ENCODE measurements at regions not wholly inside any gene's neighbourhood (a gene's known extent, or its start where the extent isn't known, plus 50 kb on each side); places are given as distances from the start of the nearest gene placed in this dataset.
"Not testable (repeated sequence)": the region's sequence is repeated elsewhere in the genome, so short reads cannot be mapped to it uniquely, and the experiment has no call there.

GRCh38 chr4:55028196-55028595 lies 97.2 kb downstream of the KDR start:
- DNase-seq (ENCODE audit: low read depth) = no peak

GRCh38 chr4:55027596-55027995 lies 97.8 kb downstream of the KDR start:
- no peak for DNase-seq (ENCODE audit: low read depth)

- not testable (repeated sequence) for DNase-seq (ENCODE audit: low read depth)
Measured at GRCh38 chr4:55025456-55025855, 99.9 kb downstream of the KDR start.

DNA sequence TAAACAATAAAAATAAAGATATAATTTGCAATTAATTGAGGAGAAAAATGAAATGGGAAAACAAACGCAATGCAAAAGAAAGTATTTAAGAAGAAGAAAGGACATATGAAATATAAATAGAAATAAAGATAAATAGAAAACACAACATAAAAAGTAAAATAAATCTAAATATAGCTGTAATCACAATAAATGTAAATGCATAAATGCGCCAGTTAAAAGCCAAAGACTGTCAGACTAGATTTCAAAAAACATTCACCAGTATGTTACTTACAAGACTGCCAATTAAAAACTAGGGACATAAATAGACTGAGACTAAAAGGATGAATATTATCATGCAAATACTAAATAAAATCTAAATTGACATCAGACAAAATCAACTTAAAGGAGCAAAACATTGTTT lies 102.4 kb downstream of the KDR start:
- DNase-seq (ENCODE audit: low read depth) = no peak

- no peak for DNase-seq (ENCODE audit: low read depth)
Measured at GRCh38 chr4:55021214-55021613, 104.2 kb downstream of the KDR start.

GRCh38 chr4:55020131-55020530 lies 105.3 kb downstream of the KDR start:
- DNase-seq (ENCODE audit: low read depth) = no peak

DNA sequence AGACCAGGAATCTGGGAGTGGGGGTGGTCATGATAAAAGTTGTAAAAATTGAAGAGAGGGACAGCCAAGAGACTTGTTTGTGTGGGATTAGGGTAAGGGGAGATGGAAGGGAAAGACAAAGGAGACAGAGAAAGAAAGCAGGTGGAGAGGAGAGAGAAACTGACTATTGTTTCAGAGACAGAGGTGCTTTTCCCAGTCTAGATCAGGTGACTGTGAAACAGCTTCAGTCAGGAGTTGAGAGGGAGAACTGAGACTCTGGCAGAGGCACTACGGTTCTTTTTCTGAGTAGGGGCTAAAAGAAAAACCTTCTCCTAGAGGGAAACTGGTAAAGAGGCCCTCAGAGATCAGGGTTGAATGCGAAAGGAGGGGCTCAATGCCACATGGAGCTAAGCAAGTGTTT lies 106.4 kb downstream of the KDR start:
- DNase-seq (ENCODE audit: low read depth) = no peak

- DNase-seq (ENCODE audit: low read depth) = no peak
Measured at GRCh38 chr4:55018521-55018920, 106.9 kb downstream of the KDR start.

- no peak for DNase-seq (ENCODE audit: low read depth)
Measured at GRCh38 chr4:55017406-55017805, 108.0 kb downstream of the KDR start.

- no peak for DNase-seq (ENCODE audit: low read depth)
Measured at GRCh38 chr4:55016131-55016530, 109.3 kb downstream of the KDR start.

DNA sequence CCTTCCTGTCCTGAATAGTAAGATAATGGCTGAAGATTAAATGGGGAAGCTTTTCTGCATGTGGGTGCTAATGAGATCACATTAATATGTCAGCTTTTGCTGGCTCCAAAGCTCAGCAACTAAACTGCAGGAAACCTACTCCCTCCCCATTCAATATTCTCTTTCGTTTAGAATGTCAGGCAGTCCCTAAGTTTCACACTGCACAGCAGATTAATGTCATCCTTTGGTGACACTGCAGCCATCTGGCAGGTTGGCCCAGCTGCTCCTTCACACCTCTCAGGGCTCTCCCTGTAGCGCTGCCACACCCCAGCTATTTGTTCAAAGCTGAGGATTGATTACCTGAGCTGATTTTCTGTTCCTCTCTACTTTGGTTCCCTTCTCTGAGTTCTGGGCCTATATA lies 110.5 kb downstream of the KDR start:
- no peak for DNase-seq (ENCODE audit: low read depth)

GRCh38 chr4:55013431-55013955 lies 111.9 kb downstream of the KDR start:
- no peak for DNase-seq (ENCODE audit: low read depth)

DNA sequence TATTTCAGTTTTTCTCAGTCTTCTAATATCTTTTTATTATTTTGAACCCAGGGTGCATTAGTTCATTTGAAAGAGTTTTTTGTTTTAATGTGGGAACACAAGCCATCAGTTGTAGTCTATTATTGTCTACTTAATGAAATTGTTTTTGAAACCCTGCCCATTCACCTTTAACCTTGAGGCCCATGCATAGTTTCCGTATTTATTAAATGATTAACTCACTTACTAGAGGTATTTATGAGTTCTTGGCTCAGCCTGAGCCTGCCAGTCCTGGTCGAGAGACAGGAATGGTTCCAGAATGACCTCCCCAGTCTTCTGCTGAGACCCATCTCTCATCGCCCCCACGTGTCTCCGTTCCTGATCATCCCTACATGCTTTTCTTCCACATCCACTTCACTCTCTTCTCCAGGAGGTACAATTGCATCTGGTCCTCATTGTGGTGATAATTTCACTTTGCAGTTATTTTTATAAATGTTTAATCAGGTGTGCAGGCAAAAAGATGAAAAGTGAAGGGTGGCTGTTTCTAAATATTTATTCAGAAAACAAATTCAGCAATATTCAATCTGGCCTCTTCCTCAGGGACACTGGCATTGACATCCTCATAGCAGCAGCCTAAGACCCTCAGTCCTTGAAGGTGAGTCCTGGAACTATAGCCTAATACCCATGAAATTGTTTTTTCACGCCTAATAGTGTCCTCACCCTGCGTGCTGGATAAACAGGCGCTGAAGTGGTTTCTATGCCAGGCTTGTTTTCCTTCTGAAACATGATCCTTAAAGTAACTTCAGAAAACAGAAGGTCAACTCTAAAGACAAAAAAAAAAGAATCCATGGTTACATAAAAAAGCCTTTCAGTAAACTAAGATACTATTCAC lies 112.8 kb downstream of the KDR start:
- no peak for DNase-seq (ENCODE audit: low read depth)

DNA sequence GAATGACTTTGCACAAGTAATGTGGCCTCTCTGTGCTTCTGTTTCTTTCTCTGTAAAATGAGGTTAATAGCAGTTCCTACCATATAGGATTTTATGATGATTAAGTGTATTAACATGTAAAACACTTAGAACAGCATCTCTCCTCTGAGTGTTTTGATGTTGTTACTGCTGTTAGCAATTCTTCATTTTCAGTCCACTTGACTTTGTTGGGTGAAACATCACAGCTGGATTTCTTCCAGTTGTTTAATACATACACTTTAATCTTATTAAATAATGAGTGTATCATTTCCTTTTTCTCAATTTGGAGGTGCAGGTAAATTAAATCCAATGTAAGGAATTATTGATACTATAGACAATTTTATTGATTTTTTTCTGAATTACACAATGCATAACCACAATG lies 113.6 kb downstream of the KDR start:
- DNase-seq (ENCODE audit: low read depth) = no peak

DNA sequence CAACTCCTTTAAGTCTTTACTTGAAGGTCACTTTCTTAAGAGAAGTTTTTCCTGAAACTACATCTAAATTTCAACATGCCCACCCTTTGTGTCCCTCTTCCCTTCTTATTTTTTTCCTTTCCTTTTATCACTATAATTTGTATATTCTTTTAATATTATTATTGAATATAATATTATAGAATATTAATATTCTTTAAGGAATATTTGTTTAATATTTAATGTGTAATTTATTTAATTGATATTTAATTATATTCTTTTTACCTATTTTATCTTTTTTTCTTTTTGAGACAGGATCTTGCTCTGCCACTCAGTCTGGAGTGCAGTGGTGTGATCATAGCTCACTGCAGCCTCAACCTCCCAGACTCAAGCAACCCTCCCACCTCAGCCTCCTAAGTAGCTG lies 114.8 kb downstream of the KDR start:
- no peak for DNase-seq (ENCODE audit: low read depth)

DNA sequence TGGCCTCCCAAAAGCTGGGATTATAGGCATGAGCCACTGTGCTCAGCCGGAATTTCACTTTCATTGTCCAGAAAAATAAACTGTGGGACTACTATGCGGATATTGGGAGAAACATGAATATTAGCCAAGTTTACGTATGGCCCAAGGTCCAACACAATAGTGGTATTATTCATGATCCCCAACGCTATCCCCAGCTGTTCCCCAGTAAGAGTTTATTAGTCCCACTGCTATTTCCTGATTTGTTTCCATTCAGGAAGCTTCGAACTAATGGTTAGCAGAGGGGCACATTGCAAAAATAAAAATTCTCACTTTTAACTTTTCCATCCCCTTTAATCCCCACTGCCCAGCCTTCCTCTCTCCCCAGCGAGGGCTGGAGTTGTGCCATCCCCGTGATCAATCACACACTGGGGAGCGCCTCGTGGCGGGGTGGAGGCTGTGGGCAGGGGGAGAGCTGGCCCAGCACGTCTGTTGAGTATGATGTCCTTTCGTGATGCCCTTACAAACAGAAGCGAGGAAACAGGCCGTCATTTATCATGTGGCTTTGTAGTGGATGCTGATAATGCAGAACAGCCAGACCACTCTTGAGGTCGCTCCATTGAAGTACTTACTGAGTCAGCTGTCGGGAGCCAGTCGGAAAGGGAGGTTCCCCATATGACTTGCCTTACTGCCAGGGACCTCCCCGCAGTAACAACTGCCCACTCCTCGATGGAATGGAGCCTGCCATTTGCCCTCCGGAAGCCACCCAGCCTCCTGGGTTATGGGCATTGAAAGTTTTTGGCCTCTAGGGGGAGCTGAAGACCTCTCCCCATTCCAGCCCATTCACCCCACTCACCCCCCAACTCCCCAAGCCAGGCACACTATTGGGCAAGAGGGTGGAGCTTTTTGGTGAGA lies 117.0 kb downstream of the KDR start:
- DNase-seq (ENCODE audit: low read depth) = no peak

DNA sequence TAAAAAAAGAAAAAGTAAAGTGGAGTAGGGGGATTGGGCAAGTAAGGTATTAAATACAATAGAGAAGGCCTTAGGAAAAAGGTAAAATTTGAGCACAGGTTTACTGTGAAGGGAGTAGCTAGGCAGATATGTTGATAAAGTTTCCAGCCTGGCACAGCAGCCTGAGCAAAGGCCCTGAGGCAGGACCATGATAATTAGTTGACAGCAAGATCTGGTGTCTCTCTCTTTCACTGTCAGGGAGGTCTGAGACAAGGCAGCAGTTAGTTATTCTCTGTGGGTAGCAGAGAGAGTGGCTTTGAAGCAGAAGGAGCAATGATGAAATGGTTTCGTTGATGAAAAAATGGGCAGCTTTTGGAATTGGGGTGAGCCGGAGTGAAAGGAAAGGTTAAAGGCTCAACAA lies 119.5 kb downstream of the KDR start:
- DNase-seq (ENCODE audit: low read depth) = no peak

GRCh38 chr4:55004831-55005230 lies 120.6 kb downstream of the KDR start:
- DNase-seq (ENCODE audit: low read depth) = no peak

GRCh38 chr4:55002431-55002830 lies 123.0 kb downstream of the KDR start:
- DNase-seq (ENCODE audit: low read depth) = no peak

GRCh38 chr4:55001538-55001937 lies 123.9 kb downstream of the KDR start:
- DNase-seq (ENCODE audit: low read depth) = no peak

DNA sequence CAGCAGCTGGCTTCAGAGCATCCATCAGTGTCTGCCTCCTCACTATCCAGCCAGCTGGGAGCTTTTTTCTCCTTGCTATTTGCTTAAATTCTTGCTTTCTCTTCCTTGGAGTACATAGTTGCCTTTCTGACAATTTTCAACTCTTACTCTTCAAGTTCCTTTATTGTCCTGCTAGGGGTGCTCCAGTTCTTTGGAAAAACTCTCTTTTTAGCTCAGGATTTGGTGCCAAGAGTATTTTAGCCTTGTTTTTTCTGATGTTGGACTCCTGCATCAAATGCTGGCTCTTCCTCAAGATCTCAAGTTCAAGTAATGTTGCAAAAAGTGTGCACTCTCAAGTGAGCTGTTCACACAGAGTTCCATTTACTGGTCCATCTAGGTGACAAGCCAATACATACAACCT lies 126.4 kb downstream of the KDR start:
- DNase-seq (ENCODE audit: low read depth) = no peak

- DNase-seq (ENCODE audit: low read depth) = not testable (repeated sequence)
Measured at GRCh38 chr4:54993473-54994026, 131.8 kb downstream of the KDR start.

DNA sequence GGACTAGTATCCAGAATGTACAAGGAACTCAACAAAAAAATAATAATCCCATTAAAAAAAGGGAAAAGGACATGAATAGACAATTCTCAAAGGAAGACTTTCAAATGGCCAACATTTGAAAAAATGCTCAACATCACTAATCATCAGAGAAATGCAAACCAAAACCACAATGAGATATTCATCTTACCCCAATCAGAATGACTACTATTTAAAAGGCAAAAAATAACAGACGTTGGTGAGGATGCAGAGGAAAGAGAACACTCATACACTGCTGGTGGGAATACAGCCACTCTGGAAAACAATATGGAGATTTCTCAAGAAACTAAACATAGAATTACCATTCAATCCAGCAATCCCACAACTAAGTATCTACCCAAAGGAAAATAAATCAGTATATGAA lies 133.1 kb downstream of the KDR start:
- no peak for DNase-seq (ENCODE audit: low read depth)

Data from T-helper 22 cell (primary cell).